ENCODE measurements at regions not wholly inside any gene's neighbourhood (a gene's known extent, or its start where the extent isn't known, plus 50 kb on each side); places are given as distances from the start of the nearest gene placed in this dataset.
"Not testable (repeated sequence)": the region's sequence is repeated elsewhere in the genome, so short reads cannot be mapped to it uniquely, and the experiment has no call there.

DNA sequence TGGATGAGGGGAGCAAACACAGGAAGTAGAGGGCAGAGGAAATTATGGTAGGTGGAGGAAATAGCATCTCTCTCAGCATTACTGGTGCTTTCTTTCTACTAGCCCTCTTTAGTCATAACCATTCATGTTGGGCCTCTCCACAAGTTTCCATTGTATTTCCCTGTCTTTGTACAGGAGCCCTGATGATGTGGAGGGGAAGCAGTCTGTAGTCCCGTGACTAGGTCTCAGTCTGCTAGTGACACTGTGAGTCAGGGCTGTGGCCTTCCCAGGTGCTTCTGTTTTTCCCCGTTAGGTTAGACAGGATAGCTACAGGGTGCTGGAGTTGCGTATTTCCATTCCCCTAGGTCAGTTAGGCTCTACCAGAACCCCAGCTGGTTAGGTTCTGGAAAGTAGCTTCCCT, 82.9 kb upstream of the NAMPT start:
- Mint-ChIP-seq H3K27ac (ENCODE audit: unreplicated experiment) (no peak overlapping the region), H3K4me3 (ENCODE audit: unreplicated experiment) (no peak overlapping the region), H3K9me3 (ENCODE audit: unreplicated experiment) (peaks cover 14% of the 10 kb centered on the region), H3K27me3 (ENCODE audit: insufficient read depth, unreplicated experiment) (no peaks in the 10 kb centered on the region), H3K4me1 (ENCODE audit: low read depth, unreplicated experiment) (no peaks in the 10 kb centered on the region), H3K36me3 (ENCODE audit: insufficient read depth, unreplicated experiment) (no peaks in the 10 kb centered on the region)
- intact Hi-C loops (cut with micrococcal nuclease; ENCODE audit: unreplicated experiment), result loop anchor here (5.0 kb wide), 2 partner anchors 80 to 95 kb away; no protein-coding TSS in a partner anchor
- ChIA-PET POLR2A (no interaction called here), CTCF (no interaction called here)
- Histone ChIP-seq H3K4me3 (ENCODE audit: low read depth, low read length) (no peak overlapping the region), H3K9me3 (no peaks in the 10 kb centered on the region), H3K4me1 (peaks cover 9% of the 10 kb centered on the region), H3K27me3 (replicated peaks; ENCODE audit: control insufficient read depth, insufficient read depth, low read length) (no peaks in the 10 kb centered on the region), H3K36me3 (ENCODE audit: control insufficient read depth, insufficient read depth, low read length) (no peaks in the 10 kb centered on the region)
- DNase-seq, result no peak
- TF ChIP-seq, protein P1, sequence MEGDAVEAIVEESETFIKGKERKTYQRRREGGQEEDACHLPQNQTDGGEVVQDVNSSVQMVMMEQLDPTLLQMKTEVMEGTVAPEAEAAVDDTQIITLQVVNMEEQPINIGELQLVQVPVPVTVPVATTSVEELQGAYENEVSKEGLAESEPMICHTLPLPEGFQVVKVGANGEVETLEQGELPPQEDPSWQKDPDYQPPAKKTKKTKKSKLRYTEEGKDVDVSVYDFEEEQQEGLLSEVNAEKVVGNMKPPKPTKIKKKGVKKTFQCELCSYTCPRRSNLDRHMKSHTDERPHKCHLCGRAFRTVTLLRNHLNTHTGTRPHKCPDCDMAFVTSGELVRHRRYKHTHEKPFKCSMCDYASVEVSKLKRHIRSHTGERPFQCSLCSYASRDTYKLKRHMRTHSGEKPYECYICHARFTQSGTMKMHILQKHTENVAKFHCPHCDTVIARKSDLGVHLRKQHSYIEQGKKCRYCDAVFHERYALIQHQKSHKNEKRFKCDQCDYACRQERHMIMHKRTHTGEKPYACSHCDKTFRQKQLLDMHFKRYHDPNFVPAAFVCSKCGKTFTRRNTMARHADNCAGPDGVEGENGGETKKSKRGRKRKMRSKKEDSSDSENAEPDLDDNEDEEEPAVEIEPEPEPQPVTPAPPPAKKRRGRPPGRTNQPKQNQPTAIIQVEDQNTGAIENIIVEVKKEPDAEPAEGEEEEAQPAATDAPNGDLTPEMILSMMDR (IDR thresholded peaks at IDR 0.05; ENCODE audit: insufficient read depth in 1 of 2, low read depth in 1 of 2, low read length in 1 of 2, severe bottlenecking in 1 of 2, unreplicated experiment in 1 of 2), result no peak
- BruUV-seq (replicated peaks), result no TSS peak

DNA sequence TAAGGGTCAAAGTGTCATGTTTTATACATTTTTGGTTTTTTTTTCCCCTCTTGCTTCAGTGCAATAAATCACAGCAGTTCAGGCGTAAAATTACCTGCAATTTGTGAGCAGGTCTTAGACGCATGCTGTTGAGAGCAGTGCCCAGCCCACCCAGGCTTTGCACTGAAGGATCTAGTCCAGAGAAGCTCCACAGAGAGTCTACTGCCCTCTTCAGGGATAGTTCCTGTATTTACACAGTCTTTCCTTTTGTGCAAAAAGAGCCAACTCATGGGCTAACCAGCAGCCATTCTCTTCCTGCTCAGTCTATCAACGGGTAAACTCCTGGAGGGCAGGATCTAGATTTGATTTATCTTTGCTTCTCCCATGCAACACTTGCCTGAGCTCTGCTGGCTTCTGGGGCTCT, 82.2 kb upstream of the NAMPT start:
- Mint-ChIP-seq H3K4me3 (ENCODE audit: unreplicated experiment) (no peak overlapping the region), H3K27me3 (ENCODE audit: insufficient read depth, unreplicated experiment) (no peaks in the 10 kb centered on the region), H3K9me3 (ENCODE audit: unreplicated experiment) (peaks cover 14% of the 10 kb centered on the region), H3K27ac (ENCODE audit: unreplicated experiment) (no peak overlapping the region), H3K4me1 (ENCODE audit: low read depth, unreplicated experiment) (no peaks in the 10 kb centered on the region), H3K36me3 (ENCODE audit: insufficient read depth, unreplicated experiment) (no peaks in the 10 kb centered on the region)
- POLR2A ChIA-PET, result no interaction called here
- Histone ChIP-seq H3K4me1 (peaks cover 9% of the 10 kb centered on the region), H3K27me3 (replicated peaks; ENCODE audit: control insufficient read depth, insufficient read depth, low read length) (no peaks in the 10 kb centered on the region), H3K9me3 (no peaks in the 10 kb centered on the region), H3K4me3 (ENCODE audit: low read depth, low read length) (no peak overlapping the region), H3K36me3 (ENCODE audit: control insufficient read depth, insufficient read depth, low read length) (no peaks in the 10 kb centered on the region)
- CTCF ChIA-PET, result no interaction called here
- no peak for DNase-seq
- intact Hi-C loops (cut with micrococcal nuclease; ENCODE audit: unreplicated experiment), result loop anchor here (5.0 kb wide), 2 partner anchors 80 to 95 kb away; no protein-coding TSS in a partner anchor
- no TSS peak for BruUV-seq (replicated peaks)
- TF ChIP-seq, protein P1 (IDR thresholded peaks at IDR 0.05; ENCODE audit: insufficient read depth in 1 of 2, low read depth in 1 of 2, low read length in 1 of 2, severe bottlenecking in 1 of 2, unreplicated experiment in 1 of 2), result no peak

DNA sequence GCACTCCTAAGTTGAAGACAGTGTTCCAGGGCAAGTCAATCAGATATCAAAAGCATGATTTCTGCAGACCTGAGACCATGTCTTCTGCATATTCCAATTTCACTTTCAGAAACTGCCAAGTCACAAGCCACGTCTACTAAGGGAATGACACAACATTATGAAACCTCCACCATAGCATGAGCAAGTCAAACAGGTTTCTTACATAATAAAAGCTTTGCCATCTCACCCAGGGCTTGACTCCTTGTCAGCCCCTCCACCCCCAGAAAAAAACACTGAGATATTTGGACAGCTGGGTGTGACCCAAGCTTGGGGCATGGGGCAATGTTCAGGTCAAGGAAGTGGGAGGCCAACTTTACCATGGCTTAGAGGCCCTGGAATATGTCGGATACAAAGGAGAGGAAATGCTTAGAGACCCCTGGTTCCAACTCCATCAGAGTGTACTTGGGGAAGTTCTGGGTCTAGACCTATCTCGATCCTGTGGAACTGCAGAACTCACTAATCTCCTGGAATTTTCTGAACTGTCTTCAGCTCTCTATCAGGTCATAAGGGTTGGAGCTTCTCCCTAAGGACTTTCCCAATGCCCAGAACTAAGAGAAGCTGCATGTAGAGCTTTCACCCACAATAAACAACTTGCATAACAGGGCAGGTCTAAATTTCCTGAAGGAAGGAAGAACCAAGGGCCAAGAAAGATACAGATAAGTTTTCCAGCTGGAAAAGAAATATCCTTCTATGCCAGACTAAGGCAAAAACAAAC, 80.6 kb upstream of the NAMPT start:
- no TSS peak for BruUV-seq (replicated peaks)
- Mint-ChIP-seq H3K36me3 (ENCODE audit: insufficient read depth, unreplicated experiment) (no peaks in the 10 kb centered on the region), H3K4me1 (ENCODE audit: low read depth, unreplicated experiment) (no peaks in the 10 kb centered on the region), H3K9me3 (ENCODE audit: unreplicated experiment) (peaks cover 22% of the 10 kb centered on the region), H3K27me3 (ENCODE audit: insufficient read depth, unreplicated experiment) (no peaks in the 10 kb centered on the region), H3K27ac (ENCODE audit: unreplicated experiment) (peak overlapping the region; percentile 17), H3K4me3 (ENCODE audit: unreplicated experiment) (no peak overlapping the region)
- ChIA-PET CTCF (interaction anchor here (1.1 kb wide), 1 partner anchor 97 kb away, joined by 4 read pairs; no protein-coding TSS in a partner anchor), POLR2A (interaction anchor here (0.5 to 1.2 kb wide), 2 partner anchors 80 to 253 kb away, joined by 3 read pairs; partner anchors contain the start of genes NAMPT and SYPL1)
- peak; percentile 62 to 73 for DNase-seq
- H3K4me3 ChIP-seq (ENCODE audit: low read depth, low read length), result no peak overlapping the region
- no peaks in the 10 kb centered on the region for H3K9me3 ChIP-seq
- intact Hi-C loops (cut with micrococcal nuclease; ENCODE audit: unreplicated experiment), result loop anchor here (5.0 kb wide), 2 partner anchors 78 to 97 kb away; no protein-coding TSS in a partner anchor
- TF ChIP-seq, protein P1 (IDR thresholded peaks at IDR 0.05; ENCODE audit: insufficient read depth in 1 of 2, low read depth in 1 of 2, low read length in 1 of 2, severe bottlenecking in 1 of 2, unreplicated experiment in 1 of 2), result no peak
- H3K36me3 ChIP-seq (ENCODE audit: control insufficient read depth, insufficient read depth, low read length), result no peaks in the 10 kb centered on the region
- H3K4me1 ChIP-seq, result peaks cover 9% of the 10 kb centered on the region
- H3K27me3 ChIP-seq (replicated peaks; ENCODE audit: control insufficient read depth, insufficient read depth, low read length), result no peaks in the 10 kb centered on the region

DNA sequence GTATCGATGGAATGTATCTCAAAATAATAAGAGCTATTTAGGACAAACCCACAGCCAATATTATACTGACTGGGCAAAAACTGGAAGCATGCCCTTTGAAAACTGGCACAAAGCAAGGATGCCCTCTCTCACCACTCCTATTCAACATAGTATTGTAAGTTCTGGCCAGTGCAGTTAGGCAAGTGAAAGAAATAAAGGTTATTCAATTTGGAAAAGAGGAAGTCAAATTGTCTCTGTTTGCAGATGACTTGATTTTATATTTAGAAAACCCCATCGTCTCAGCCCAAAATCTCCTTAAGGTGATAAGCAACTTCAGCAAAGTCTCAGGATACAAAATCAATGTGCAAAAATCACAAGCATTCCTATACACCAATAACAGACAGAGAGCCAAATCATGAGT, 77.7 kb upstream of the NAMPT start:
- H3K27me3 Mint-ChIP-seq (ENCODE audit: insufficient read depth, unreplicated experiment); H3K4me3 ChIP-seq (ENCODE audit: low read depth, low read length); H3K36me3 Mint-ChIP-seq (ENCODE audit: insufficient read depth, unreplicated experiment); H3K4me1 Mint-ChIP-seq (ENCODE audit: low read depth, unreplicated experiment); intact Hi-C loops (cut with micrococcal nuclease; ENCODE audit: unreplicated experiment); H3K27ac Mint-ChIP-seq (ENCODE audit: unreplicated experiment); DNase-seq; H3K36me3 ChIP-seq (ENCODE audit: control insufficient read depth, insufficient read depth, low read length); BruUV-seq (replicated peaks); H3K27me3 ChIP-seq (replicated peaks; ENCODE audit: control insufficient read depth, insufficient read depth, low read length); H3K4me3 Mint-ChIP-seq (ENCODE audit: unreplicated experiment); CTCF ChIA-PET; POLR2A ChIA-PET; H3K9me3 ChIP-seq: not testable (repeated sequence)
- peaks cover 19% of the 10 kb centered on the region for H3K4me1 ChIP-seq
- peaks cover 25% of the 10 kb centered on the region for H3K9me3 Mint-ChIP-seq (ENCODE audit: unreplicated experiment)

Measured in Caco-2 (cell line).